Suppressor macrophage treated with lipopolysaccharide for 4 hours (primary cell): ENCODE measurements at regions not wholly inside any gene's neighbourhood (a gene's known extent, or its start where the extent isn't known, plus 50 kb on each side); places are given as distances from the start of the nearest gene placed in this dataset.
A peak's percentile ranks its signal among the peaks of the same experiment; 100 is the strongest.
"Not testable (repeated sequence)": the region's sequence is repeated elsewhere in the genome, so short reads cannot be mapped to it uniquely, and the experiment has no call there.

Source experiments
- DNase-seq: peaks from one replicate; pipeline ENCODE4 v3.0.0-alpha.2; 2020

DNA sequence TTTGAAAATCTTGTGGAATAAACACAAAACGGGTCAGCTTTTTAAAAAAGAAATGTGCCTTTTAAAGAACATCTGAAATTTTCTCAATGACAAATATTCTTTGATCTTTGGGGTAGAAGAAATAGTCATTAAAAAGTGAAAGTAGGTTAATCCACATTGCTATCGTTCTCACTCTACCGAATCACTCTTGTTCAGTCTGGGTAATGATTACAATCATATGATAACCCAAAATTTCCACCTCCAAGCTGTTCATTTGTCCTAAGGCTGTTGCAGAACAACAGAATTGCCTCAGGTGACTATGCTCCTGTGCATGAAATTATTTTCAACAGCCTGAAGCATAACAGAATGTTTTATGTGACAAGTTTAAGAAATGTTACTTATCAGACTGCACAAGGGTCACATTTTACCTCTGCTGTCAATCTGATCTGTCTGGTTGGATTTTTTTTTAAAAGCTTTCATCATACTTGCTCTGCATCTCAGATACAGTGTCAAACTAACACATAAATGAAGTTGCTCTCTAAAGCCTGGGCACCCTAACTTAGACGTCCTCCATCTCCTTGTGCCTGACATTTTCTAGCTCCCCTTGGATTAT, 227.3 kb downstream of the LURAP1L start:
- DNase-seq = no peak

DNA sequence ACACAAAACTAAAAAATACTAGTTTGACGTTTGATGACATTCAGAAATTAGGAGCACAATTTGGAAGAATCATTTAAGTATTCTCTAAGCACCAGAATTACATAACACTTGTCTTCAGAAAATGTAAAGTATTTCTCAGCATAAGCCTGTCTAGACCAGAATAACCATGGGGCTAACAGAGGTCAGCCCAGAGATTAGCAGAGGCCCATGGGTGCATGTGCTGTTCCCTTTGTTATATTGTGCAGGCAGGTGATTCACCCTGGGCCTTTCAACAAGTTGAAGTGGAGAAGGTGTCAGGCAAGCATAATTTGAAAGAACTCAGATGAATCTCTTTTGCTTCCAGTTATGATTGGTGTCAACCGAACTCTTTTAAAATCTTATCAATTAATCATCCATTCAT, 227.9 kb downstream of the LURAP1L start:
- no peak for DNase-seq

DNA sequence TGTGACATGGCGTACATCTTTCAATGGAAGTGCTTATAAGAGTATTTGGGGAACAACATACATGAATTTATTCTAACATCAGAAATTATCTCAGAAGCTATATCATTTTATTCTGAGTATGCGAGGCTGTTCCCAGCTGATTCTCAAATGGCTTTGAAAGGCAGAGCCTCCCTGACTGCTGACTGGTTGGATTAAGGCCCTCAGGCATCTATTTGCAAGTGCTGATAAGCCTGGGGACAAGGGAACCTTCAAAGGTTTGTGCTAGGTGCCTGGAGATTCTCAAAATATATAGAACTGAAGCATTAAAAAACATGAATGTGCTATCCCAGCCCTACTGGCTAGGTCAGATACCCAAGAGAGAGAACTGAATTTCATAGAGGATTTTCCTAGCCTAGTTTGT, 235.1 kb downstream of the LURAP1L start:
- no peak for DNase-seq

DNA sequence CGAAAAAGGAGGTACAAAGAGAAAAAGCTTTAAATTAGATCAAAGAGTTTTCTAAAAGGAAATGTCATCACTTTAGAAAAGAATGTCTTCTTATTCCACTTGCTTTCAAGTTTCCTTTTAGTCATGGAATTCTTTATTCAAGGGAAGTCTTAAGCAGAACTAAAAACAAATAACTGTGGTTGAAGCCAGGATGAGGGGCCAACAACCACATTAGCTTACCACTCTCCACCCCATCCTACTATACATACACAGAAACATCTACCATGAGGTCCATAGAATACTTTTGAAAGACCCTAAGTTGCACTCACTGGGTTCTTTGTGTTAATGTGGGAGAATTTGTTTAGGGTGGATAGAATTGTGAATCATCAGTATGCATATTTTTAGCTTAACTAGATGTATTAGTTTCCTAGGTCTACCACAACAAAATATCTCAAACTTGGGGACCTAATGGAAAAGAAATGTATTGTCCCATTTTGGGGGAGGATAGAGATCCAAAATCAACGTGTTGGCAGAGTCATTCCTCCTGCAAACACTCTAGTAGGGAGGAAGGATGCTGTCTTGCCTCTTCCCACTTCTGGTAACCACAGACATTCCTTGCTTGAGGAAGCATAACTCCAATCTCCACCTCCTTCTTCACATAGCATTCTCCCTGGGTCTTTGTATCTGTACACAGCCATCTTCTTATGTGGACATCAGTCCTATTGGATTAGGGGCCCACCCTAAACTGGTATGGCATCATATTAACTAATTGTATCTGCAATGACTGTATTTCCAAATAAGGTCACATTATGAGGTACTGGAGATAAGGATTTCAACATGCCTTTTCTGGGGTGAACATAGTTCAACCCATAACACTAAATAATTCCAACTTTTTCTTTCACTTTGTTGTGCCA, 239.4 kb downstream of the LURAP1L start:
- DNase-seq = no peak

DNA sequence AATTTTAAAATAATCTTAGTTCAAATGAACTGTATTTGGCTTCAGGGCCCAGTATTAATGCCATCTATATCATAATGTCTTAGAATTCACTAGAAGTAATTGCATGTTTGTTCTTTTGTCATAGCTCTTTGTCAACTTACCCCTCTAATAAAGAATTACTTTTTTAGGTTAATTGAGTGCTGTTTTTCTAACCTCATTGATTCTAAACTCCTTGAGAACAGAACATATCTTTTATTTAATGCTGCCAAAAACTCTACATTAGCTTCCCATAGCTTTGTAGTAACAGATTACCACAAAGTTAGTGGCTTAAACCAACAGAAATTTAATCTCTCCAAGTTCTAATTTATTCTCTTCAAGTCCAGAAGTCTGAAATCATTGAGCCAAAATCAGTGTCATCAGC, 242.4 kb downstream of the LURAP1L start:
- no peak for DNase-seq

DNA sequence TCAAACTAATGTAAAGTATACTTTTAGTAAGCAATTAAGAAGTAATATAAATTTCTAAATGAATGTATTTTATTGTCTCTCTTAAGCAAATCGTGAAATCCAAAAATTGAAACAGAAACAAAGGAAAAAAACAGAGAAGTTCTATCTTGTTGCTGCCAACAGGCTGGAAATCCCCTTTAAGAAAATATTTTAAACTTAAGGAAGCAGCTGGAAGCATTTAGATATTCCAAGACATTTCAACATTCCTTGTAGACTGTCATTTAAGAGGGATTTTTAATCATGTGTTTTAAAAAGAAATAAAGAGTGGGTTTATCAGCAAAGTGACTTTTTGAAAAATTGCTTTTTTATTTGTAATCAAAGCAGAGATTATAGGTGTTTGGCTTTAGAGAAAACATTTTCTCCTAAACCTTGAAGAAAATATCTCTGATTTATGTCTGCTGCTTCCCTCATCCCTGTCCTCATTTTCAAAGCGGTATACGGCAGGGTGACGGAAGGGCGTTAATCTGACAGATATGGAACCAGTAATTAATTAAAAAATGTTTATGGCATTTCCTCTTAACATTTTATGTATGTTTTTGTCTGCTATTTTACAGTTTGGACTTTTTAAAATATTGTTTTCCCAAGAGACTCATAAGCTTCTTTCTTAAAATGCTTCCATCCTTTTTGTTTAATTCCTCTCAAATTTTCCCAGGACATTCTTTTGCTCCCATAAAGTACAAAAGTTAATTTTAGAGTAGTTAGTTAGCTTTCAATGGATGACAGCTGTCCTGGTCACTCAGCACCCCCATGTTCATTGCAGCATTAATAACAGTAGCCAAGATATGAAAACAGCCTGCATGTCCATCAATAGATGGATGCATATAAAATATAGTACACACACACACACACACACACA, 245.6 kb downstream of the LURAP1L start:
- no peak for DNase-seq

DNA sequence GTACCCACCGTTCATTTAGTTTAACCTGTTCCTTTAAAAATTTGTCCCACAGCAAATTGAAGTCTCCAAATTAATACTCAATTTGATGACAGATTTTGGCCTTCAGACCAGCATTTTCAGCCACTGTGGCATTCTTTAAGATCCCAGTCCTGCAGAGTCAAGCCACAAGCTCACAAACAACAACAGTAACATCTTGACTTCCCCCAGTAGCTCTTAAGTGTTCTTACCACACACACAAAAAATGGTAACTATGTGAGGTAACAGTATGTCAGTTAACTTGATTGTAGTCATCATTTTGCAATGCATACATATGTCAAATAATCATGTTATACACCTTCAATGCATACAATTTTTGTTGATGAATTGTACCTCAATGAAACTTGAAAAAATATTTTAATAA, 247.9 kb downstream of the LURAP1L start:
- no peak for DNase-seq

DNA sequence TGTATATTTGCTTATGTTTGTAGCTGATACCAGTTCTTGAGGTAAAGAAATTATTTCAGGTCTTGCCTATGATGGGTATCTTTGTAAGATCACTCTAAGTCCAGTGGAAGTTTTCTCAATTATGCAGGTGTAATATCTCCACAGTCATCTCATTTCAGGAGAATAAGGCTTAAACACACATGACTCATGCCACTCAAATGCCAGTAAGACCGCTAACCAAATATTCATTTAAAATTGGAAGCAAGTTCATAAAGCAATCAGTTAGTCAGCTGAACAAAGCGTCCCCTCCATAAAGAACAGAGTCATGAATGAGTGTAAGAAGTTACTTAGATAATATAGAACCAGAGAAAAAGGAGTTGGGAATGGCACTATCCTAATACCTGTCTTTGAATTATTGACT, 248.7 kb downstream of the LURAP1L start:
- DNase-seq = no peak

DNA sequence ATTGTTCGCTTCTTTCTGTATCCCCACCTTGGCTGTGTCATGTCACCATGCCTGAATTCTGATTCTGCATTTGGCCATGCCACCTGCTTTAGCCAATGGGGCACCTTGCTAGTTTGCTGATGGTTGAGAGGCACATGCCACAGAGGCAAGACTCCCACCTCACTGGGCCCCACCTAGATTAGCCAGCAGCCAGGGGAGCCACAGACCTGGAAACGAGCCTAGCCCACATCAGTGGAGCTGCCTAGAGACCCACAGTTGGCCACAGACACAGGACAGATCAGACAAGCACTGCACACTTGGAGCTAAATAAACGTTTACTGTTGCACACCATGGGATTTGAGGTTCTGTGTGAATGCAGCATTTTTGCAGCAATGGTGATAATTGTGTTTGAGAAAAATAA, 252.1 kb downstream of the LURAP1L start:
- no peak for DNase-seq

DNA sequence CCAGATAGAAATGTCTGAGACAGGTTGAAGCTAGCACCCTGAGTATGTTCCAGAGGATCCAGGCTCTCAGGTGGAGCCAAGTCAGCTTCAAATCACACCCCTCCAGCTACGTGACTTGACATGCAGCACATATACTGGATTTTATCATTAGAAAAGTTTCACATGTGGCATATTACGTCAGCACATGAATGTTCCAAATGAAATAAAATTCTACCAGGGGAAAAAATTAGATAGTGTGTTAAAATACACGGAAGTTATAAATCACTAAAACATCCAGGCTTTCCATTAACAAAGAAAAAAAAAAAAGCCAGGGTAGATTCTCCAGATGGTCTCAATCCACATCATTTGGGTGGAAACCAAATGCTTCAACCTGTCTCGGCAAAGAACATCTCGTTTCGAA, 251.6 kb downstream of the MPDZ start:
- no peak for DNase-seq

DNA sequence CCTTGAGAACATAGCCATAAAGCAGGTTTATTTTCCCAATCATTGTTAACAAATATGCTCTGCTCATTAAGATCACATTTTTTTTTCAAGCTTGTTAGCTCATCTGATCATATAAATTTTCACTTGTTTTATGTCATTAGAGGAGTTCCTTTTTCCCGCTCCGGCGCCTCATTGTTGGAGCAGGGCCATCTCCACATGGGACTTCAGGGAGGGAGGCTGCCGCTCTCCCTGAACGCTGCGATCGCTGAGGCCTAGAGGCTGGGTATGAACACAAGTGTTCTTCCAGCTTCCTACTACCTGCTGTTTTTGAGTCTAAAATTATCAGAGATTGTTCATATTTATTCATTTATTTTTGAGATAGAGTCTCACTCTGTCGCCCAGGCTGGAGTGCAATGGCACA, 246.9 kb downstream of the MPDZ start:
- DNase-seq = no peak

DNA sequence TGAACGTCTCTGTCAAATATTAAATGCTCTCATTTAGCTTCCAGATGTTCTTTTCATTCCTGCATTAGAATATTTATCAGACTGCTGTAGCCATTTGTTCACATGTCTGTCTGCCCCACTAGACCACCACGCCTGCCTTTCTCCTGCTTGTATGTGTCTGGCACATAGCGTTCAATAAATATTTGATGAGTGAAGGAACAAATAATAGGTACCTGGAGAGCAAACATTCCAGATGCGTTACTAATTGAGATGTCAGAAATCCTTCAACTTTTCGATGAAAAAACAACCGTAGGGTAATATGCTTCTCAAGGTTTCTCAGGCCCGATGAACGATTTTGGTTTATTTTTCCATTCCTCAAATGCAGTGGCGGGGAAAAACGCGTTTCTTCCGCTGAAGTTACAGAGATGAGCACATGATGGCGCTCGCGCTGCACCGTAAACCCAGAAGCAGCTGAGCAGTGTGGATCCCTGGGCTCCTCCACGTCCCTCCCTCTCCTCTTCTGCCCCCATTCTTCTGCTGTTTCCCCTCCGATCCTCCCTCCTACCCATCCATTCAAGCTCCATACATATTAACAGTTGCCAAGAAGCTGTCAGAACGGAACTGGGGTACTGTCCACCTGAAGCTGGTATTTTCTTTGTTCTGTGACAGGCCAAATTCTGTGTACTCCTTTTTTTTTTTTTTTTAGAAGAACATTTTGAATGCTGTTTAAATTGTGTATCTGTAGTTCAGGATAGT, 245.4 kb downstream of the MPDZ start:
- peak; percentile 18 for DNase-seq

DNA sequence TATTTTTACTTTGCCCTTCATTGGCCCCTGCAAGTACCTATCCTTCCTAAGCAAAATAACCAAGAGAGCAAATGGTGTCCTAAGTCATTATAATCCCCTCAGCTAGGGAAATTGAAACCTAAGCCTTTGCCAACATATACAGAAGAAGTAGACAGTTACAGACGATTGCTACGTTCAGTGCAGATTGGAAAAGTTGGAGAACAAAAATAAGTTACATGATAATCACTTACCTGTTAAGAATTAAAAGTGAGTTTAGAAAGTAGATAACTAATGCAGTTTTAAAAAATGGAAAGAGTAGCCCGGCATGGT, 244.8 kb downstream of the MPDZ start:
- no peak for DNase-seq

DNA sequence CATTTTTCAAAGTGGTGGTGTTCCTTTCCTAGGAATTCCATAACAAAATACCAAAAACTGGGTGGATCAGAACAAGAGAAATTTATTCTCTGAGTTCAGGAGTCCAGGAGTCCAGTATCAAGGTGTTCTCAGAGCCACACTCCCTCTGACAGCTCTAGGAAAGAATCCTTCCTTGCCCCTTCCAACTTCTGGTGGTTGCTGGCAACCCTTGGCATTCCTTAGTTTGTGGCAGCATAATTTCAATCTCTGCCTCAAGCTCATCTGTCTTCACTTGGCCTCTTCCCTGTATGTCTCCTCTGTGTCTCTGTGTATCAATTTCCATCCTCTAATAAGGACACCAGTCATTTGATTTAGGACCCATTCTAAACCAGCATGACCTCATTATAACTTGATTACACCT, 243.7 kb downstream of the MPDZ start:
- no peak for DNase-seq

DNA sequence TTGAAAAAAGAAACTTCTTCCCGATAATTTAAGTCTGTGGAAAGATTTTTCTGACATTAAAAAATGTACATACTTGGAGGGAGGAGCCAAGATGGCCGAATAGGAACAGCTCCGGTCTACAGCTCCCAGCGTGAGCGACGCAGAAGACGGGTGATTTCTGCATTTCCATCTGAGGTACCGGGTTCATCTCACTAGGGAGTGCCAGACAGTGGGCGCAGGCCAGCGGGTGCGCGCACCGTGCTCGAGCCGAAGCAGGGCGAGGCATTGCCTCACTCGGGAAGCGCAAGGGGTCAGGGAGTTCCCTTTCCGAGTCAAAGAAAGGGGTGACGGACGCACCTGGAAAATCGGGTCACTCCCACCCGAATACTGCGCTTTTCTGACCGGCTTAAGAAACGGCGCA, 241.7 kb downstream of the MPDZ start:
- not testable (repeated sequence) for DNase-seq

DNA sequence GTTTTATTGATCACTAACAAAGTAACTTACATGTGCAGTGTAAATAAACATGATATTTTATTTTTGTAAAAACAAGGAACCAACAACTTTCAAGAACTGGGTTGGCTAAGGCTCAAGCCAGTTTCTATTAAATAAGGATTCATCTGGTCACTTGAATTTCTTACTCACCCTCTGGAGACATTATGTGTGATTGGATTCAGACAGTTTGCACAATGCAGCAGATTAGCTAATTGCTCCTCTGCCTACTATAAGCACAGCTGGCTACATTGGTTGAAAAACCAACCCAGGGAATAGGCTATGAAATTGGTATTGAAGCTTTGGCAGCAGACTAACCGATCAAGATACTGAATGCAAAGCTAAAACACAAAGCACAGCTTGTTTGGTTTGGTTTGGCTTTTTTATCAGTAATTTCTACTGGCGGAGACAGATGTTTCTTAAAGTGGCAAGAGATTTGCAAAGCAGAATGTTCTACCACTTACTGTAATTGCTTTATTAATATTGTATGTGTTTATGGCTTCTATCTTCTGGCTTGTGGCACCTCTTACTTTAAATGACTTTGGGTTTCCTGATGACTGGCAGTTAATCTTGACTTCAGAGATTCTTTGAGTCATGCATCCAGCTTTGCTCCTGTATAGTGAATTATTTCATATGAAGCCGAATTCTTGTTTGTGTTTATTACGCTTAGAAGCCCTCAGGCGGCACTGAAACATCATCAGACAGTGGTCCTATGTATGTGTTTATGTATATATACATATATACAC, 231.5 kb downstream of the MPDZ start:
- no peak for DNase-seq

DNA sequence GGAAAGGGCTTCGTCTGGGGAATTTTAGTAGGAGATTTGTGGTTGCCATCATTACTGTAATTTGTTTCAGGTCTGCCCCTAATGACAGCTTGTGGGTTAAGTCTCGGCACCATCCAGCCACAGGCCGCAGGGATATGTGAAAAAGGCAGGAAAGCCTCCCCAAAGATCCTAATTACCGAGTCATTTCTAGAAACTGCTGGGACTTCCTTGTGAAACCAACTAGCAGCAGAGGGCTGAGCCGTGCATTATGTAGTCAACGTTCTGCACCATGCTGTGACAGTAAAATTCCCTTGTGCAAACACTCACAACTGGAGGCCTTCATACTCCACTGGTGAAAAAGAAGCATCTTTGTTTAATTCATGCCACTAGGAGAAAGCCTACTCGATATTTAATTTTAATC, 230.3 kb downstream of the MPDZ start:
- no peak for DNase-seq

DNA sequence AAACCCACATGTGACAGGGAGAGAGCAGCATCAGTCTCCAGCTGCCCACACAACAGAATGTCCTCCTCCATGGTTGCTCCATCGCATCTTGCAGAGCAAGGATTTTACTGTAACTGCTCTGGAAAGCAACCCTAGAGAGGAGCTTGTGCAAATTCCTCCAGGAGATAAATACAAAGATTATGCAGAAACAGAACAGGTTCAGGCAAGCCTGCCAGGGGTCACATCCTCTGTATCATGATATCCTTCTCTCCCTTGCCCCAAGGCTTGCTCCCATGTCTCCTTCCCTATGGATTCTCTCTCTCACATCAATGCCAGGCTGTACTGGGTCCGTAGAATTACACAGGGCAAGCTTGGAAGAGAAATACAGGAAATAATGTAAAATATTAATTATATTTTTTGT, 226.0 kb downstream of the MPDZ start:
- DNase-seq = no peak

DNA sequence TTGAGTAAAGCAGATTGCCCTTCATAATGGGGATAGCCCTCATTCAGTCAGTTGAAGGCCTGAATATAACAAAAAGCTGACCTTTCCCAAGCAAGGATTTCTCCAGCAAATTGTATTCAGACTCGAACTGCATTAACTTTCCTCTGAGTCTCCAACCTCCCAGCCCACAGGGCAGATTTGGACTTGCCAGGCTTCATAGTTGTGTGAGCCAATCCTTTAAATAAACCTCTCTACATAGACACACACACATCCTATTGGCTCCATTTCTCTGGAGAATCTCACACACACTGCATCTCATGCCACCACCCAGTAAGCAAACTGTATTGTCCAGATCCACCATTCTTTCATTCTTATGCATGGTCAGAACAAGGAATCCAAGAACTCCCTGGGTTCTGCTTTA, 225.1 kb downstream of the MPDZ start:
- DNase-seq = no peak
